H1 (cell line): ENCODE measurements at regions not wholly inside any gene's neighbourhood (a gene's known extent, or its start where the extent isn't known, plus 50 kb on each side); places are given as distances from the start of the nearest gene placed in this dataset.

Experiments
- CHD2 ChIP-seq: IDR thresholded peaks from 2 replicates; pipeline ENCODE4 v1.6.1; 2012; ENCODE audit warnings: low read length, improper control_type of control experiment
- CTBP2 ChIP-seq: IDR thresholded peaks from 2 replicates; pipeline ENCODE4 v1.7.0; 2011; ENCODE audit warnings: borderline replicate concordance, mild to moderate bottlenecking, moderate library complexity, mixed read lengths, low read length; ENCODE audit not compliant: insufficient read depth, insufficient read length
- KDM1A ChIP-seq: fragments of 200-600, 300-600 bp; sonication (generic); IDR thresholded peaks from 2 replicates; pipeline ENCODE4 v1.7.1; 2016; ENCODE audit warnings: mild to moderate bottlenecking, low read length, borderline replicate concordance
- RNF2 ChIP-seq: fragments of 200-900, 300-1000 bp; sonication (generic); IDR thresholded peaks from 2 replicates; pipeline ENCODE4 v1.7.1; 2016; ENCODE audit warnings: borderline replicate concordance, low read depth, mild to moderate bottlenecking, antibody characterized with exemption, low read length; ENCODE audit not compliant: poor library complexity, severe bottlenecking; ENCODE audit errors: missing control alignments
- SAP30 ChIP-seq: fragments of 300-600 bp; sonication (generic); IDR thresholded peaks from 2 replicates; pipeline ENCODE4 v1.7.1; 2012; ENCODE audit warnings: low read length, moderate library complexity, mild to moderate bottlenecking, inconsistent platforms; ENCODE audit not compliant: insufficient read depth, insufficient replicate concordance

DNA sequence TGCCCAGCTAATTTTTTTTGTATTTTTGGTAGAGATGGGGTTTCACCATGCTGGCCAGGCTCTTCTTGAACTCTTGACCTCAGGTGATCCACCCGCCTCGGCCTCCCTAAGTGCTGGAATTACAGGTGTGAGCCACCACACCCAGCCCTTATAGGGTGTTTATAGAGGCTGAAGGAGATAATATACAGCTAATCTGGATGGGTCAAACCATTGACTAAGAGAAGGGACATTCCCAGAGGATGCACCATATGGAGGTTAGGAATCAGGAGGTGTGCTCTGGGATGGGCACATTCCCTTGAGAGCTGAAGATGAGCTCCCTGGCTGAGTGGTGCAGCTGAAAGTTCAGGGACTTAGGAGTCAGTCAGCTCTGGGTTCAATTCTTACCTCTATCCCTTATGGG lies 68.3 kb upstream of the SHISA3 start (continued):
- TF ChIP-seq KDM1A (no peak), SAP30 (no peak), CTBP2 (no peak), RNF2 (no peak), CHD2 (no peak)
